ENCODE measurements at regions not wholly inside any gene's neighbourhood (a gene's known extent, or its start where the extent isn't known, plus 50 kb on each side); places are given as distances from the start of the nearest gene placed in this dataset.

DNA sequence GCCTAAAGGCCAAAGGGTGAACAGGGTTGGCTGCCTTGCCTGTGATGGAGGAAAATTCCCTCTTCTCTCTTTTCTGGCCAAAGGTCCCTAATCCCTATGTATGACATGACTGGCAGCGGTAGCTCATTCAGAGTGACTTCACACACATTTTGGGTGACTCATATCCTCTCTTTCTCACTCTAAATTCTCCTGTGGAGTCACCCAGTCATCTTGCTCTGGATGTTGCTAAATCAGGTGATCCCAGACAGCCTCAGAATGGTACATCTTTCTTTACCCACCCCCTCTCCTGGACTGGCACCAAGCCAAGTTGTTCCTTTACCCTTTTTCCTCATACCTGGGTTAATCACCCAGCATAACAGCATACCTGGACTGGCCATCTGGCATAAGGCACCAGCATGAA, 77.2 kb downstream of the NEURL3 start (continued):
- TF ChIP-seq, protein P1, sequence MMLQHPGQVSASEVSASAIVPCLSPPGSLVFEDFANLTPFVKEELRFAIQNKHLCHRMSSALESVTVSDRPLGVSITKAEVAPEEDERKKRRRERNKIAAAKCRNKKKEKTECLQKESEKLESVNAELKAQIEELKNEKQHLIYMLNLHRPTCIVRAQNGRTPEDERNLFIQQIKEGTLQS (IDR thresholded peaks at IDR 0.05), result peak; percentile 72
- TF ChIP-seq, protein P1 (CRISPR knock-in tag; conservative IDR thresholded peaks at IDR 0.05), result no peak

DNA sequence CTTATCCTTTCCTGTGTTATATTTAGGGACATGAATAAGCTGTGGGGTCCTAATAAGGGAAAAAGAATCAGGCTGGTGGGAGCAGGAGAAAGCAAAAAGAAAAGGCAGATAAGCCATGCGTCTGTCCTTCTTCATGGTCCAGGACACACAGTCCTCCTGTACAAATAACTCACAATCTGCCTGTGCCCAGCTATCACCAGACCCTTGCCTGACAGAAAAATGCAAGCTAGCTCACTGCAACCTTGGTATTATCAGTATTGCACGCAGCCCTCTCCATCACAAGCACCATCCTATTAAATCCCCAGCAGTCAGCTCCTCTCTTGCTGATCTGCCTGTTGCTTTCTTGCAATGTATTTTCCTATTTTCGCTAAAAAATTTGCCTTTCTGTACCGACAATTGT, 78.0 kb downstream of the NEURL3 start:
- DNase-seq (ENCODE audit: extremely low read depth in 1 of 4, low spot score in 3 of 4), result no peak
- ATAC-seq, result no peak
- intact Hi-C loops (cut with micrococcal nuclease), result no loop called here
- H3K4me1 ChIP-seq (replicated peaks in 1 of 2; ENCODE audit: control insufficient read depth in 2 of 2, insufficient read depth in 2 of 2, low read length in 2 of 2), result no peaks in the 10 kb centered on the region
- no peak overlapping the region for H2AFZ ChIP-seq (ENCODE audit: low read depth, low read length)
- no peak overlapping the region for H3K9ac ChIP-seq (ENCODE audit: insufficient read depth in 1 of 2, low read depth in 2 of 2, low read length in 2 of 2)
- peaks cover 0 to 10% of the 10 kb centered on the region in 2 experiments; a peak in 1 of 5 replicates for H3K27me3 ChIP-seq (ENCODE audit: control insufficient read depth in 2 of 2, insufficient read depth in 2 of 2, low read length in 2 of 2)
- no peak overlapping the region for H3K27ac ChIP-seq (ENCODE audit: extremely low read depth, low read depth, low read length)
- H3K9me3 ChIP-seq (replicated peaks; ENCODE audit: control insufficient read depth, insufficient read depth, low read depth, low read length), result no peaks in the 10 kb centered on the region; the same call in 1 of the 2 replicates
- no TSS peak for BruUV-seq (replicated peaks)
- H3K9me1 ChIP-seq (ENCODE audit: control insufficient read depth, insufficient read depth, low read length), result no peaks in the 10 kb centered on the region
- H3K36me3 ChIP-seq (ENCODE audit: control insufficient read depth, insufficient read depth, low read length), result no peaks in the 10 kb centered on the region
- ChIA-PET CTCF (ENCODE audit: low intra/inter-chr PET ratio) (no interaction called here), POLR2A (interaction anchor here (1.0 kb wide), 1 partner anchor 9 kb away, joined by 3 read pairs; no protein-coding TSS in a partner anchor)
- H3K4me3 ChIP-seq, result no peak overlapping the region
- H3K79me2 ChIP-seq (ENCODE audit: control insufficient read depth, insufficient read depth, low read length), result no peaks in the 10 kb centered on the region
- no peak for FAIRE-seq
- TF ChIP-seq, protein P2, sequence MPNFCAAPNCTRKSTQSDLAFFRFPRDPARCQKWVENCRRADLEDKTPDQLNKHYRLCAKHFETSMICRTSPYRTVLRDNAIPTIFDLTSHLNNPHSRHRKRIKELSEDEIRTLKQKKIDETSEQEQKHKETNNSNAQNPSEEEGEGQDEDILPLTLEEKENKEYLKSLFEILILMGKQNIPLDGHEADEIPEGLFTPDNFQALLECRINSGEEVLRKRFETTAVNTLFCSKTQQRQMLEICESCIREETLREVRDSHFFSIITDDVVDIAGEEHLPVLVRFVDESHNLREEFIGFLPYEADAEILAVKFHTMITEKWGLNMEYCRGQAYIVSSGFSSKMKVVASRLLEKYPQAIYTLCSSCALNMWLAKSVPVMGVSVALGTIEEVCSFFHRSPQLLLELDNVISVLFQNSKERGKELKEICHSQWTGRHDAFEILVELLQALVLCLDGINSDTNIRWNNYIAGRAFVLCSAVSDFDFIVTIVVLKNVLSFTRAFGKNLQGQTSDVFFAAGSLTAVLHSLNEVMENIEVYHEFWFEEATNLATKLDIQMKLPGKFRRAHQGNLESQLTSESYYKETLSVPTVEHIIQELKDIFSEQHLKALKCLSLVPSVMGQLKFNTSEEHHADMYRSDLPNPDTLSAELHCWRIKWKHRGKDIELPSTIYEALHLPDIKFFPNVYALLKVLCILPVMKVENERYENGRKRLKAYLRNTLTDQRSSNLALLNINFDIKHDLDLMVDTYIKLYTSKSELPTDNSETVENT (CRISPR knock-in tag; IDR thresholded peaks at IDR 0.05), result no peak
- TF ChIP-seq NR2F6 (CRISPR knock-in tag; IDR thresholded peaks at IDR 0.05), result no peak
- TF ChIP-seq ESRRA (IDR thresholded peaks at IDR 0.05; ENCODE audit: borderline replicate concordance, low read depth), result no peak
- no peaks in the 10 kb centered on the region for H4K20me1 ChIP-seq (replicated peaks; ENCODE audit: control insufficient read depth, insufficient read depth, low read length)
- 3% methylated on average over 4 of the region's 4 CpGs for whole genome bisulfite sequencing (ENCODE audit: insufficient coverage, low coverage, missing lambda C conversion rate)
- in situ Hi-C loops (cut with MboI), result no loop called here
- no peak overlapping the region for H3K4me2 ChIP-seq (ENCODE audit: insufficient read depth, low read length)
